H1 (cell line): ENCODE measurements at regions not wholly inside any gene's neighbourhood (a gene's known extent, or its start where the extent isn't known, plus 50 kb on each side); places are given as distances from the start of the nearest gene placed in this dataset.

ENCODE experiments used
- CTCF ChIA-PET: fragments of 300-600 bp; sonication (Branson Sonifier 250); formaldehyde crosslinking; loops from one replicate; lab custom pipeline; 2021; ENCODE audit not compliant: partially characterized antibody; lab: Charles Lee
- POLR2A ChIA-PET: fragments of 300-600 bp; sonication (Branson Sonifier 250); formaldehyde crosslinking; loops from one replicate; lab custom pipeline; 2021; ENCODE audit warnings: inconsistent platforms; ENCODE audit not compliant: partially characterized antibody; lab: Charles Lee
- DNase-seq, 2 experiments: peaks; one replicate each; pipeline versions ENCODE4 v3.0.0 to v3.0.0-alpha.2; 2010 to 2022; ENCODE audit warnings: low spot score in 2 of 2, low read depth in 1 of 2, mixed read lengths in 1 of 2
- FAIRE-seq: peaks from 2 replicates; lab custom pipeline; 2011; peaks lifted over from hg19 to GRCh38; lab: Jason Lieb, UNC
- H2AFZ ChIP-seq: 2 replicates; pipeline ENCODE4 v1.8.1; 2012; ENCODE audit warnings: low read length, inconsistent platforms
- H2AK5ac ChIP-seq: 2 replicates; pipeline ENCODE4 v1.6.1; 2013; ENCODE audit warnings: low read depth, low read length
- H2BK120ac ChIP-seq: replicated peaks from 2 replicates; pipeline ENCODE3; 2013; ENCODE audit warnings: low read depth, low read length, inconsistent platforms
- H2BK12ac ChIP-seq: 2 replicates; pipeline ENCODE4 v1.6.1; 2013; ENCODE audit warnings: low read depth, low read length
- H2BK15ac ChIP-seq: 2 replicates; pipeline ENCODE4 v1.6.1; 2013; ENCODE audit warnings: low read length
- H2BK20ac ChIP-seq: 2 replicates; pipeline ENCODE4 v1.6.1; 2013; ENCODE audit warnings: low read length
- H2BK5ac ChIP-seq: 2 replicates; pipeline ENCODE4 v1.6.1; 2013; ENCODE audit warnings: low read depth, low read length
- H3K14ac ChIP-seq: 2 replicates; pipeline ENCODE4 v1.6.1; 2013; ENCODE audit warnings: inconsistent platforms; ENCODE audit not compliant: insufficient read length
- H3K18ac ChIP-seq: 2 replicates; pipeline ENCODE4 v1.6.1; 2013; ENCODE audit warnings: low read length; ENCODE audit errors: extremely low read depth
- H3K23ac ChIP-seq: 2 replicates; pipeline ENCODE4 v1.6.1; 2013; ENCODE audit warnings: inconsistent platforms; ENCODE audit not compliant: insufficient read length
- H3K23me2 ChIP-seq: 2 replicates; pipeline ENCODE4 v1.6.1; 2013; ENCODE audit warnings: low read depth, low read length
- H3K27ac ChIP-seq: 2 replicates; pipeline ENCODE4 v1.6.1; 2011; ENCODE audit warnings: low read depth, low read length, inconsistent platforms
- H3K27me3 ChIP-seq, 4 experiments: replicated peaks in 1 of 4; 1 replicate in 1 of 4; 2 replicates in 3 of 4; pipeline versions ENCODE4 v1.6.1 to v1.8.1; 2011 to 2013; ENCODE audit warnings: low read length in 3 of 4, mild to moderate bottlenecking in 3 of 4, inconsistent platforms in 2 of 4, mixed read lengths in 2 of 4, moderate library complexity in 1 of 4; ENCODE audit not compliant: control insufficient read depth in 3 of 4, insufficient read depth in 3 of 4; ENCODE audit errors: extremely low read depth in 1 of 4
- H3K36me3 ChIP-seq, 4 experiments: 2 replicates each; pipeline versions ENCODE4 v1.6.1 to v1.8.1; 2011 to 2013; ENCODE audit warnings: mild to moderate bottlenecking in 4 of 4, low read length in 3 of 4, moderate library complexity in 2 of 4, control low read depth in 1 of 4, inconsistent platforms in 1 of 4; ENCODE audit not compliant: insufficient read depth in 4 of 4, control insufficient read depth in 2 of 4
- H3K4ac ChIP-seq: replicated peaks from 2 replicates; pipeline ENCODE3; 2013; ENCODE audit warnings: low read length, low read depth, mixed read lengths, inconsistent platforms; ENCODE audit not compliant: insufficient read length
- H3K4me1 ChIP-seq, 4 experiments: replicated peaks in 1 of 4; 1 replicate in 1 of 4; 2 replicates in 3 of 4; pipeline versions ENCODE4 v1.6.1 to v1.8.1; 2011 to 2013; ENCODE audit warnings: low read length in 3 of 4, inconsistent platforms in 2 of 4, mixed read lengths in 1 of 4; ENCODE audit not compliant: insufficient read depth in 4 of 4, control insufficient read depth in 3 of 4
- H3K4me2 ChIP-seq, 2 experiments: 2 replicates each; pipeline versions ENCODE4 v1.6.1 to v1.8.1; 2011 to 2013; ENCODE audit warnings: low read depth in 2 of 2, low read length in 2 of 2, control low read depth in 1 of 2, inconsistent platforms in 1 of 2, mild to moderate bottlenecking in 1 of 2; ENCODE audit not compliant: insufficient read depth in 1 of 2
- H3K4me3 ChIP-seq, 4 experiments: fragments of 200-600, 300-600 bp in 1 of 4; sonication (generic), shearing (Covaris generic), sonication (Bioruptor Twin) in 1 of 4; 2 replicates each; pipeline versions ENCODE4 v1.5.1 to v1.8.1; 2011 to 2016; ENCODE audit warnings: low read length in 4 of 4, low read depth in 3 of 4, control low read depth in 2 of 4, inconsistent platforms in 2 of 4, mild to moderate bottlenecking in 2 of 4, mixed read lengths in 1 of 4, moderate library complexity in 1 of 4; ENCODE audit not compliant: insufficient read depth in 2 of 4; ENCODE audit errors: extremely low read depth in 1 of 4
- H3K56ac ChIP-seq: replicated peaks from 2 replicates; pipeline ENCODE3; 2013; ENCODE audit warnings: low read depth, mild to moderate bottlenecking, mixed read lengths, low read length, inconsistent platforms; ENCODE audit not compliant: insufficient read length
- H3K79me1 ChIP-seq: 2 replicates; pipeline ENCODE4 v1.6.1; 2013; ENCODE audit warnings: low read depth, low read length, control low read depth
- H3K79me2 ChIP-seq, 2 experiments: 2 replicates each; pipeline versions ENCODE4 v1.6.1 to v1.8.1; 2012 to 2013; ENCODE audit warnings: low read length in 2 of 2, mild to moderate bottlenecking in 2 of 2, inconsistent platforms in 1 of 2; ENCODE audit not compliant: insufficient read depth in 2 of 2, control insufficient read depth in 1 of 2
- H3K9ac ChIP-seq, 4 experiments: replicated peaks in 1 of 4; 1 replicate in 1 of 4; 2 replicates in 3 of 4; pipeline versions ENCODE4 v1.6.1 to v1.8.1; 2011 to 2013; ENCODE audit warnings: low read depth in 3 of 4, low read length in 3 of 4, control low read depth in 2 of 4, mild to moderate bottlenecking in 2 of 4, moderate library complexity in 2 of 4, inconsistent platforms in 1 of 4; ENCODE audit errors: extremely low read depth in 1 of 4
- H3K9me3 ChIP-seq, 2 experiments: 2 replicates each; pipeline versions ENCODE4 v1.6.1 to v1.8.1; 2012 to 2013; ENCODE audit warnings: mild to moderate bottlenecking in 2 of 2, moderate library complexity in 2 of 2, control low read depth in 1 of 2, inconsistent platforms in 1 of 2, low read depth in 1 of 2, low read length in 1 of 2, mixed read lengths in 1 of 2; ENCODE audit not compliant: insufficient read depth in 2 of 2
- H4K20me1 ChIP-seq, 2 experiments: replicated peaks in 1 of 2; 2 replicates each; pipeline versions ENCODE3 to v1.8.1; 2011 to 2013; ENCODE audit warnings: inconsistent platforms in 2 of 2, low read length in 2 of 2, mild to moderate bottlenecking in 1 of 2; ENCODE audit not compliant: insufficient read depth in 2 of 2, control insufficient read depth in 1 of 2
- H4K5ac ChIP-seq: 2 replicates; pipeline ENCODE4 v1.6.1; 2013; ENCODE audit warnings: low read length, low read depth, mixed read lengths, inconsistent platforms; ENCODE audit not compliant: insufficient read length
- H4K8ac ChIP-seq: 2 replicates; pipeline ENCODE4 v1.8.0; 2013; ENCODE audit warnings: mild to moderate bottlenecking, moderate library complexity, low read length, inconsistent platforms; ENCODE audit not compliant: insufficient read depth; ENCODE audit errors: extremely low read depth
- H4K91ac ChIP-seq: replicated peaks from 2 replicates; pipeline ENCODE3; 2013; ENCODE audit warnings: low read length, mixed read lengths, inconsistent platforms; ENCODE audit not compliant: insufficient read length
- CREB1 ChIP-seq: IDR thresholded peaks from 2 replicates; pipeline ENCODE4 v1.6.1; 2012; ENCODE audit warnings: inconsistent platforms
- GTF2F1 ChIP-seq: IDR thresholded peaks from 2 replicates; pipeline ENCODE4 v1.6.1; 2012; ENCODE audit warnings: low read depth, low read length, improper control_type of control experiment, borderline replicate concordance
- HDAC6 ChIP-seq: IDR thresholded peaks from one replicate; pipeline ENCODE4 v1.7.1; 2012; ENCODE audit warnings: low read depth, mild to moderate bottlenecking, inconsistent platforms, low read length, moderate library complexity
- JUND ChIP-seq: IDR thresholded peaks from 2 replicates; pipeline ENCODE4 v1.6.1; 2011; ENCODE audit warnings: mild to moderate bottlenecking, improper control_type of control experiment, low read length
- KDM5A ChIP-seq: fragments of 200-600 bp; IDR thresholded peaks from 2 replicates; pipeline ENCODE4 v1.7.1; 2012; ENCODE audit warnings: mild to moderate bottlenecking, low read length, inconsistent platforms, mixed read lengths
- NANOG ChIP-seq: IDR thresholded peaks from 2 replicates; pipeline ENCODE4 v1.6.1; 2011; ENCODE audit warnings: low read length, low read depth, mild to moderate bottlenecking, inconsistent platforms; ENCODE audit not compliant: insufficient read depth, poor library complexity, severe bottlenecking
- POU5F1 ChIP-seq: IDR thresholded peaks from 2 replicates; pipeline ENCODE4 v1.6.1; 2011; ENCODE audit warnings: low read depth, mild to moderate bottlenecking, low read length, moderate library complexity
- RBBP5 ChIP-seq: IDR thresholded peaks from 2 replicates; pipeline ENCODE4 v1.7.1; 2012; ENCODE audit warnings: low read depth, mild to moderate bottlenecking, inconsistent platforms, low read length, moderate library complexity, borderline replicate concordance
- RFX5 ChIP-seq: IDR thresholded peaks from 2 replicates; pipeline ENCODE4 v1.6.1; 2011; ENCODE audit warnings: low read depth, low read length, improper control_type of control experiment, borderline replicate concordance
- TAF1 ChIP-seq: IDR thresholded peaks from 2 replicates; pipeline ENCODE4 v1.6.1; 2011; ENCODE audit warnings: mild to moderate bottlenecking, low read depth, low read length
- YY1 ChIP-seq: IDR thresholded peaks from 2 replicates; pipeline ENCODE4 v1.6.1; 2011; ENCODE audit warnings: low read depth, mild to moderate bottlenecking, low read length
- whole genome bisulfite sequencing, 2 experiments: shearing (Covaris generic) in 1 of 2; methylation state at CpG; one replicate each; pipeline versions ENCODE4 v1.1.6 to v1.1.7; 2013 to 2015; ENCODE audit warnings: low lambda C conversion rate in 2 of 2, mixed read lengths in 2 of 2, inconsistent platforms in 1 of 2, low coverage in 1 of 2, missing lambda C conversion rate in 1 of 2; ENCODE audit not compliant: insufficient replicate concordance in 2 of 2, insufficient coverage in 1 of 2, insufficient read length in 1 of 2; ENCODE audit errors: extremely low coverage in 1 of 2, missing lambda C conversion rate in 1 of 2; 5-methylcytosine and 5-hydroxymethylcytosine counted together
- TF ChIP-seq, protein P1 (sequence below): IDR thresholded peaks from 2 replicates; pipeline ENCODE4 v1.6.1; 2011; ENCODE audit warnings: low read depth, mild to moderate bottlenecking, low read length; ENCODE audit not compliant: insufficient read depth
- TF ChIP-seq, protein P2 (sequence below): IDR thresholded peaks from 2 replicates; pipeline ENCODE4 v1.6.1; 2012; ENCODE audit warnings: low read length, inconsistent platforms

DNA sequence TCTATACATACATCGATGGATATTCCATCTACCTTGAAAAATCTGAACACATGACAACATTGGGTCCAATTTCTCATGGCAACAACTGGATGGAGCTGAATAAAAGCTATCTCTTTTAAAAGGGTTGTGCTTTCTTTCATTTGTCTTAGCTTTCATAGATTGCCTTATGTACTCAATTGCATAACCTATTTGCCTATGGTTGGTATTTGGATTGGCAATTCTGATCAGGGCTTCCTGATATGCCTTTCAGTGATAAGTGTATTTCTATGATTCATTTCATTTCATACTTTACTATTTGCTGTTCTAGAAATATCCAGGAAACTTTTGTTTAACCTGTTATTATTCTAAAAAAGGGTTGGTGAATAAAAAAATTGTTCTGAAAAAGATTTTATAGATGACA is 509.9 kb downstream of the GRXCR1 start:
- Histone ChIP-seq H2BK5ac (no peak overlapping the region), H3K14ac (no peak overlapping the region), H4K5ac (no peak overlapping the region), H2BK120ac (no peak overlapping the region), H3K4me2 (no peak overlapping the region), H3K79me1 (no peaks in the 10 kb centered on the region), H3K9ac (no peak overlapping the region), H4K20me1 (no peaks in the 10 kb centered on the region), H2AK5ac (no peak overlapping the region), H3K23me2 (no peaks in the 10 kb centered on the region), H3K4me1 (no peaks in the 10 kb centered on the region), H2BK12ac (no peak overlapping the region), H3K23ac (no peak overlapping the region), H3K4me3 (no peak overlapping the region), H4K8ac (no peak overlapping the region), H2BK20ac (no peak overlapping the region), H3K56ac (no peak overlapping the region), H3K9me3 (peaks cover 10 to 15% of the 10 kb centered on the region in 2 experiments), H2BK15ac (no peak overlapping the region), H3K18ac (no peak overlapping the region), H3K27me3 (no peaks in the 10 kb centered on the region), H3K27ac (no peak overlapping the region), H3K79me2 (no peaks in the 10 kb centered on the region), H3K36me3 (no peaks in the 10 kb centered on the region), H2AFZ (no peak overlapping the region), H4K91ac (no peak overlapping the region), H3K4ac (no peak overlapping the region)
- no peak for TF ChIP-seq RFX5
- no peak for TF ChIP-seq GTF2F1
- TF ChIP-seq, protein P1, sequence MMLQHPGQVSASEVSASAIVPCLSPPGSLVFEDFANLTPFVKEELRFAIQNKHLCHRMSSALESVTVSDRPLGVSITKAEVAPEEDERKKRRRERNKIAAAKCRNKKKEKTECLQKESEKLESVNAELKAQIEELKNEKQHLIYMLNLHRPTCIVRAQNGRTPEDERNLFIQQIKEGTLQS, result no peak
- no peak for TF ChIP-seq CREB1
- TF ChIP-seq, protein P2, sequence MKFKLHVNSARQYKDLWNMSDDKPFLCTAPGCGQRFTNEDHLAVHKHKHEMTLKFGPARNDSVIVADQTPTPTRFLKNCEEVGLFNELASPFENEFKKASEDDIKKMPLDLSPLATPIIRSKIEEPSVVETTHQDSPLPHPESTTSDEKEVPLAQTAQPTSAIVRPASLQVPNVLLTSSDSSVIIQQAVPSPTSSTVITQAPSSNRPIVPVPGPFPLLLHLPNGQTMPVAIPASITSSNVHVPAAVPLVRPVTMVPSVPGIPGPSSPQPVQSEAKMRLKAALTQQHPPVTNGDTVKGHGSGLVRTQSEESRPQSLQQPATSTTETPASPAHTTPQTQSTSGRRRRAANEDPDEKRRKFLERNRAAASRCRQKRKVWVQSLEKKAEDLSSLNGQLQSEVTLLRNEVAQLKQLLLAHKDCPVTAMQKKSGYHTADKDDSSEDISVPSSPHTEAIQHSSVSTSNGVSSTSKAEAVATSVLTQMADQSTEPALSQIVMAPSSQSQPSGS, result no peak
- no peak for TF ChIP-seq KDM5A
- no peak for TF ChIP-seq JUND
- no peak for TF ChIP-seq TAF1
- no peak for TF ChIP-seq POU5F1
- TF ChIP-seq YY1, result no peak
- TF ChIP-seq RBBP5, result no peak
- TF ChIP-seq HDAC6, result no peak
- TF ChIP-seq NANOG, result no peak
- no peak for DNase-seq
- WGBS, 2 experiments, result 100% methylated on average over 1 of the region's 1 CpG; no CpG with 5 or more reads in 1 of the 2 experiments
- no peak for FAIRE-seq
- CTCF ChIA-PET, result no interaction called here
- POLR2A ChIA-PET, result no interaction called here
